Heart left ventricle (tissue), 13 donors: ENCODE measurements at regions not wholly inside any gene's neighbourhood (a gene's known extent, or its start where the extent isn't known, plus 50 kb on each side); places are given as distances from the start of the nearest gene placed in this dataset.

Source experiments
- CTCF ChIP-seq, 12 donors: fragments of 200-600 bp; sonication (generic) in 4 of 12; IDR thresholded peaks; one replicate each; pipeline versions ENCODE4 v1.5.0 to v1.8.0; 2018 to 2022; ENCODE audit warnings: antibody characterized with exemption in 12 of 12, mild to moderate bottlenecking in 5 of 12
- POLR2A ChIP-seq, 2 donors: fragments of 450-650 bp; IDR thresholded peaks; one replicate each; pipeline ENCODE4 v1.6.1; 2017; ENCODE audit warnings: antibody characterized with exemption in 2 of 2, mild to moderate bottlenecking in 2 of 2, moderate library complexity in 2 of 2
- donor health status: ischemic (EF 13 %, LVEDD 7.1; RV severe dilation, severe dysfunction).
- donor health status: DM: no; HTN: yes; CAD: no.
- donor health status: DM: no; HTN: no; CAD: no.
- donor health status: ischemic (EF 25% LVEDD 6.9; RV normal size, moderate dysfunction).
- donor health status: ischemic (EF 25% LVEDD 5.7; RV mildly dilated, moderate dysfunction).
- donor health status: ischemic (EF 35%, LVEDD 5.7; RV mildly dilated, moderate dysfunction).
- donor health status: nonischemic (EF 11% LVEDD 7.7; RV severe dilation, severe dysfunction).
- donor health status: DM: yes; HTN: yes; CAD: no.
- donor health status: PGD.
- donor health status: ischemic (EF 29% LVEDD 5.4; RV normal size, mild dysfunction).
- donor health status: nonischemic (EF 23%, LVEDD 6.1; RV moderate dilation, normal function).

GRCh38 chr4:188942606-188943005 lies 803.4 kb downstream of the TRIML1 start:
- TF ChIP-seq POLR2A (IDR thresholded peaks at IDR 0.05) (no peak), CTCF (IDR thresholded peaks at IDR 0.05) (no peak)
